ENCODE measurements at regions not wholly inside any gene's neighbourhood (a gene's known extent, or its start where the extent isn't known, plus 50 kb on each side); places are given as distances from the start of the nearest gene placed in this dataset.

DNA sequence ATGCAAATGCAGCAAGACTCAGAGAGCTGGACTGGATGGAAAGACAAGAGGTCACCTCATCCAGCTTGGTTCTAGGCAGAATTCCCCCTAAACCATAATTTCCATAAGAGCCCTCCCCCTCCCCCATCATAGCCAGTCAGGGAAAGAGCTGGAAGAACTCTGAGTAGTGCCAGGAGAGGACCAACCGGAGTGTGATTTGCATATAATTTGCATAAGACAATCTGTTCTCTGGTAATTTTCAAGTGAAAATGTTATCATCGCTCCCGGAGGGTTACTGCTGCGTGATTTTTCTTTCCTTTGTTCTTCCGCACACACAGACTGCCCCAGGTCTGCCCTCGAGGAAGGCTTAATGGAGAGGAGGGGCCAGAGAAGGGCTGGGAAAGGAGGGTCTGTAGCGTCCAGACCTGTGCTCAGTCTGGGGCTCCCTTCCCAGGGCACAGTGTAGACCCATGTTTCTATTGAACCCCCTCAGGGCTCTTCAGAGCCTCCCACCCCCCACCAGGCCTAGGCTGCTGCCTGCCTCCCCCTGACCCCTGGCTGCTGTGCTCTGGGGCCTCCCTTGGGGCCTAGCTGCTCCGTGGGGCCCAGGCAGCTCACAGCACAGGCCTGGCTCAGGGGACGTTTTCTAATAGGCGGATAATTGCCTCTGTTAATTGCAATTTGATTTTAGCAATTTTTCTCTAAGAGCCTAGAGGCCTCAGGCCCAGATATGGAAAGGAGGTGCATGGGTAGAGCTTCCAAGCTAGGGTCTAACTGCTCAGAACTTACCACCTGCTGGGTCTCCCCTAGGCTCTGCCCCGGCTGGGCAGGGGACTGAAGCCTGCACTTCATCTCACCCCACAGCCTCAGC lies 90.4 kb upstream of the PJA1 start:
- H4K5ac ChIP-seq (ENCODE audit: insufficient read length, low read depth, low read length) = no peak overlapping the region
- no peak overlapping the region for H3T11ph ChIP-seq (ENCODE audit: low read length)
- H3K56ac ChIP-seq (ENCODE audit: insufficient read length, low read depth, low read length) = no peak overlapping the region
- H4K8ac ChIP-seq (replicated peaks; ENCODE audit: insufficient read length, low read depth, low read length) = no peak overlapping the region
- no peak overlapping the region for H3K14ac ChIP-seq (ENCODE audit: insufficient read depth, low read length)
- H3K27ac ChIP-seq (ENCODE audit: insufficient read length, low read depth, low read length) = no peak overlapping the region
- H3K27me3 ChIP-seq (ENCODE audit: insufficient read depth, low read length) = peaks cover 20% of the 10 kb centered on the region; the same call in 1 of the 2 replicates
- no peak overlapping the region for H2BK5ac ChIP-seq (ENCODE audit: insufficient read length, low read length)
- no peak overlapping the region for H3K18ac ChIP-seq (ENCODE audit: insufficient read length, low read depth, low read length)
- WGBS (ENCODE audit: extremely low coverage, insufficient read length, low lambda C conversion rate) = no CpG with 5 or more reads among the region's 11 CpGs
- no peak overlapping the region for H3K9ac ChIP-seq (ENCODE audit: extremely low read depth, insufficient read length, low read length)
- H3K4me2 ChIP-seq (ENCODE audit: insufficient read depth, insufficient read length, low read length) = no peak overlapping the region
- H3K23ac ChIP-seq (ENCODE audit: insufficient read length, low read depth, low read length) = no peak overlapping the region
- H4K20me1 ChIP-seq (ENCODE audit: control insufficient read depth, insufficient read depth, insufficient read length) = no peaks in the 10 kb centered on the region
- H3K4ac ChIP-seq (ENCODE audit: low read depth, low read length) = no peak overlapping the region
- H2BK12ac ChIP-seq (ENCODE audit: insufficient read length, low read depth, low read length) = no peak overlapping the region
- no peak overlapping the region for H2AFZ ChIP-seq (ENCODE audit: low read length)
- H3K4me3 Mint-ChIP-seq = no peak overlapping the region
- H3K79me2 ChIP-seq (ENCODE audit: insufficient read depth, low read length) = no peaks in the 10 kb centered on the region
- H3K27me3 Mint-ChIP-seq (ENCODE audit: low read depth) = peaks cover 99% of the 10 kb centered on the region
- no peak overlapping the region for H2BK15ac ChIP-seq (ENCODE audit: low read depth, low read length)
- H3K23me2 ChIP-seq (ENCODE audit: insufficient read length, low read depth, low read length, poor library complexity, severe bottlenecking) = no peaks in the 10 kb centered on the region
- peaks cover 0 to 13% of the 10 kb centered on the region in 2 experiments; a peak in 2 of 4 replicates for H3K4me1 Mint-ChIP-seq
- H3K4me1 ChIP-seq (ENCODE audit: insufficient read depth, low read length) = no peaks in the 10 kb centered on the region
- H2AK5ac ChIP-seq (ENCODE audit: insufficient read length, low read length) = no peak overlapping the region
- no peak for TF ChIP-seq CTCF (conservative IDR thresholded peaks at IDR 0.05)
- H4K91ac ChIP-seq (ENCODE audit: insufficient read length, low read depth, low read length) = no peak overlapping the region
- no peak for DNase-seq
- no peak overlapping the region for H2BK20ac ChIP-seq (ENCODE audit: low read depth, low read length, poor library complexity, severe bottlenecking)
- no peaks in the 10 kb centered on the region for H3K79me1 ChIP-seq (ENCODE audit: insufficient read depth, low read depth, low read length, poor library complexity, severe bottlenecking)
- H3K9me3 ChIP-seq (ENCODE audit: control insufficient read depth, low read depth, low read length) = peaks cover 7% of the 10 kb centered on the region
- H3K27ac Mint-ChIP-seq = no peak overlapping the region
- peaks cover 4 to 9% (median 5%) of the 10 kb centered on the region in 3 experiments; a peak in 5 of 7 replicates for H3K36me3 Mint-ChIP-seq (ENCODE audit: insufficient read depth in 1 of 3, low read depth in 3 of 3)
- H3K9me3 Mint-ChIP-seq = peaks cover 70 to 75% of the 10 kb centered on the region in 2 experiments
- no peak overlapping the region for H2BK120ac ChIP-seq (ENCODE audit: low read depth, low read length, poor library complexity, severe bottlenecking)
